Lower leg skin (tissue), 4 donors: ENCODE measurements at regions not wholly inside any gene's neighbourhood (a gene's known extent, or its start where the extent isn't known, plus 50 kb on each side); places are given as distances from the start of the nearest gene placed in this dataset.

ENCODE experiments used
- DNase-seq, 2 donors: peaks; one replicate each; pipeline ENCODE4 v3.0.0-alpha.2; 2019; ENCODE audit warnings: low spot score in 2 of 2
- H3K4me3 ChIP-seq: fragments of 200-600 bp; sonication (generic); 2 replicates; pipeline ENCODE4 v1.5.1; 2017; ENCODE audit warnings: mild to moderate bottlenecking, low read depth; ENCODE audit not compliant: poor library complexity, severe bottlenecking
- POLR2A ChIP-seq, 2 donors: fragments of 450-650 bp; IDR thresholded peaks; one replicate each; pipeline ENCODE4 v1.6.1; 2016 to 2017; ENCODE audit warnings: antibody characterized with exemption in 2 of 2, mild to moderate bottlenecking in 1 of 2, moderate library complexity in 1 of 2
- WGBS, 2 donors: methylation state at CpG; one replicate each; pipeline ENCODE4 v1.1.5; 2018; 5-methylcytosine and 5-hydroxymethylcytosine counted together
- intact Hi-C: fragments of 100-400 bp; cut with DNase I; formaldehyde crosslinking; loops from one replicate; pipeline ENCODE4 v1.15.0; 2023; ENCODE audit warnings: low total_unique reads
- TF ChIP-seq, protein P1 (sequence below), 3 donors: fragments of 450-650 bp; IDR thresholded peaks; one replicate each; pipeline ENCODE4 v1.5.1; 2016; ENCODE audit warnings: antibody characterized with exemption in 3 of 3, mild to moderate bottlenecking in 3 of 3, moderate library complexity in 2 of 3

DNA sequence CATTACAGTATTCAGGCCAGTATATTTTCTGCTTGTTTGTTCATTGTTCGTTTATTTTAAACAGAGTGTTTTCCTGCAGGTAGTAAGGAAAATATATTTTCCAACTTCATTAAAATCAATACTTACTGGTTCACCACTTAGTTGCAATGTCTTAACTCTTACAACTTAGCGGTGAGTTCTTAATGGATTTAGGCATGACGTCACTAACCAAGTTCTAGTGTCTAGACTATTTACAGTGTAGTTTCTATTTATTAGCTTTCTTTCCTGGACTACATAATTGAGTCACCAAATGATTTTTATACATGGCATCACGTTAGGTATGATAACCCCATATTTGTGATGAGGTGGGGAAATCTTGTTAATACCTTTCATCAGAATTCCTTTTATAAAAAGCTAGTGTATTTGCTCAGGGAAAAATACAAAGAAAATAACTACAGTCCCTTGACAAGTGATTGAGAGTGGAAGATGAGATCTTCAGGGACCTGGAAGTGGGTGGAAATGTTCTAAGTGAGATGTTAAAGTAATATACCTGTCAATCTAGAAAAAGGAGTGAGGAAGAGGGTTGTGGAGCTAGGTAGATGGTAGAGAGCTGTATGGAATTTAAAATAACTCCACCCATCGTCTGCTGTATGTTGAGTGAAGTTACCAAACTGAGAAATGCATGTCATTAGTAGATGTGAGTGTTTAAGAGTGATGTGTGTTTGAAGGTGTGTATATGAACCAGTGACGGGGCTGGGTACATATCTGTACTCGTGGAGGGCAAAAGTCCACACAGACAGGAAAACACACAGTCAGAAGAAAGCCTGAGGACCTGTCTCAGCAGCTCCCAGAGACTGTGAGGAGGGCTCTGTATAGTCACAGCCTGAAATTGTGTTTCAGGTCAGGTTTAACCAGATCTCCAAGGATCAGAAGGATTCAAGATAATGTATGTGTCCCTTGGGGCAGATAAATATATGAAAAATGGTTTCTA is 197.6 kb upstream of the ADAMTS5 start:
- 72 to 74% methylated on average over 7 of the region's 7 CpGs for whole genome bisulfite sequencing, 2 donors
- intact Hi-C loops = no loop called here
- no peak overlapping the region for H3K4me3 ChIP-seq
- DNase-seq = no peak
- TF ChIP-seq, protein P1, sequence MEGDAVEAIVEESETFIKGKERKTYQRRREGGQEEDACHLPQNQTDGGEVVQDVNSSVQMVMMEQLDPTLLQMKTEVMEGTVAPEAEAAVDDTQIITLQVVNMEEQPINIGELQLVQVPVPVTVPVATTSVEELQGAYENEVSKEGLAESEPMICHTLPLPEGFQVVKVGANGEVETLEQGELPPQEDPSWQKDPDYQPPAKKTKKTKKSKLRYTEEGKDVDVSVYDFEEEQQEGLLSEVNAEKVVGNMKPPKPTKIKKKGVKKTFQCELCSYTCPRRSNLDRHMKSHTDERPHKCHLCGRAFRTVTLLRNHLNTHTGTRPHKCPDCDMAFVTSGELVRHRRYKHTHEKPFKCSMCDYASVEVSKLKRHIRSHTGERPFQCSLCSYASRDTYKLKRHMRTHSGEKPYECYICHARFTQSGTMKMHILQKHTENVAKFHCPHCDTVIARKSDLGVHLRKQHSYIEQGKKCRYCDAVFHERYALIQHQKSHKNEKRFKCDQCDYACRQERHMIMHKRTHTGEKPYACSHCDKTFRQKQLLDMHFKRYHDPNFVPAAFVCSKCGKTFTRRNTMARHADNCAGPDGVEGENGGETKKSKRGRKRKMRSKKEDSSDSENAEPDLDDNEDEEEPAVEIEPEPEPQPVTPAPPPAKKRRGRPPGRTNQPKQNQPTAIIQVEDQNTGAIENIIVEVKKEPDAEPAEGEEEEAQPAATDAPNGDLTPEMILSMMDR (IDR thresholded peaks at IDR 0.05) = no peak
- TF ChIP-seq POLR2A (IDR thresholded peaks at IDR 0.05) = no peak

DNA sequence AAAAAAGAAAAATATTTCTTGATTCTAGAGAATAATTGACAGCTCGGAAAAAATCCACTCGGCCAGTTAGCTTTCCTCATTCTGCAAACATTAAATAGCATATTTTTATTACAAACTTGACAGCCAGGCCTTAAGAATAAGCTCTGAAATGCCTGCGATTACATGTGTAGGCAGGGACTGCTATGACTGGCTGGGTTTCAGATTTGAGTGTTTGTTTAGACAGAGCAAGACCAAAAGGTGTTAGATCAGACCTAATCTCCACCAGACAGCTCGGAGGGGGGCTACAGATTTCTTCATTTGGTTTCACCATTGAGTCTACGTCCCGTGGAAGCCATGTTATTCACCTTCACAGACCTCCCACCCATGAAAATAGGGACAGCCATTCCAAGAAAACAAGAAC is 192.1 kb upstream of the ADAMTS5 start:
- TF ChIP-seq, protein P1 (IDR thresholded peaks at IDR 0.05) = no peak
- no peak for TF ChIP-seq POLR2A (IDR thresholded peaks at IDR 0.05)
- DNase-seq = no peak
- no peak overlapping the region for H3K4me3 ChIP-seq
- intact Hi-C loops = no loop called here
- 65 to 79% methylated on average over 6 of the region's 6 CpGs for WGBS, 2 donors

- WGBS, 2 donors = 79 to 84% methylated on average over 7 of the region's 7 CpGs
- TF ChIP-seq, protein P1 (IDR thresholded peaks at IDR 0.05) = no peak
- TF ChIP-seq POLR2A (IDR thresholded peaks at IDR 0.05) = no peak
- intact Hi-C loops = no loop called here
- DNase-seq = no peak
- no peak overlapping the region for H3K4me3 ChIP-seq
These were observed 190.2 kb upstream of the ADAMTS5 start for GRCh38 chr21:27157097-27157496.

DNA sequence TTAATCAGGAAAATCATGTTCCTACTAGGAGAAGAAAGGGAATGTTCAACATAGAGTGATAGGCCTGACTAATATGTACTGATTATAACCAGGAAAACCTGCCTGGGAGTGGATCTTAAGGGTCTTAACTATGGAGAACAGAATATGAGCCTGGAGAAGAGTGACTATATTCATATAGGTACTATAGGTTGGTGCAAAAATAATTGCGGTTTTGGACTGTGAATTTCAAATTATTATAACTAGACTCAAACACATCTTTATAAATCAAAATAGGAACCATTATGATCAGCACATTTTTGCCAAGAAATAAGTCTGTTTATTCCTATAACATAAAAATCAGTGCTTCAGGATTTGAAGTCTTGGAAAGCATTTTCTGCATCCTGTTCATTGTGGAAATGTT is 189.8 kb upstream of the ADAMTS5 start:
- intact Hi-C loops = no loop called here
- no peak overlapping the region for H3K4me3 ChIP-seq
- 97 to 100% methylated on average over 1 of the region's 1 CpG for WGBS, 2 donors
- no peak for DNase-seq
- TF ChIP-seq, protein P1 (IDR thresholded peaks at IDR 0.05) = no peak
- TF ChIP-seq POLR2A (IDR thresholded peaks at IDR 0.05) = no peak

GRCh38 chr21:27155130-27155500 is 188.2 kb upstream of the ADAMTS5 start:
- TF ChIP-seq POLR2A (IDR thresholded peaks at IDR 0.05) = no peak
- TF ChIP-seq, protein P1 (IDR thresholded peaks at IDR 0.05) = no peak
- intact Hi-C loops = no loop called here
- no peak overlapping the region for H3K4me3 ChIP-seq
- DNase-seq = no peak
- 85 to 93% methylated on average over 1 of the region's 1 CpG for WGBS, 2 donors
